ENCODE measurements at regions not wholly inside any gene's neighbourhood (a gene's known extent, or its start where the extent isn't known, plus 50 kb on each side); places are given as distances from the start of the nearest gene placed in this dataset.

- FAIRE-seq, result no peak
- H3K4me2 ChIP-seq, result no peak overlapping the region
- H3K4me3 ChIP-seq, result no peak overlapping the region
- no peak for TF ChIP-seq PBX3 (IDR thresholded peaks at IDR 0.05)
- no peak for TF ChIP-seq FOSB (CRISPR knock-in tag; IDR thresholded peaks at IDR 0.05)
- no peak for TF ChIP-seq HDAC2 (IDR thresholded peaks at IDR 0.05)
- no peak for TF ChIP-seq HOXB5 (CRISPR knock-in tag; IDR thresholded peaks at IDR 0.05)
- no peak for TF ChIP-seq CEBPB (IDR thresholded peaks at IDR 0.05)
- TF ChIP-seq ZSCAN20 (CRISPR knock-in tag; IDR thresholded peaks at IDR 0.05), result no peak
- TF ChIP-seq EHF (CRISPR knock-in tag; IDR thresholded peaks at IDR 0.05), result no peak
- TF ChIP-seq ZC3H11A (IDR thresholded peaks at IDR 0.05), result no peak
- no peak for TF ChIP-seq NPAS2 (CRISPR knock-in tag; IDR thresholded peaks at IDR 0.05; ENCODE audit: borderline replicate concordance)
- no peak for TF ChIP-seq CHD2 (IDR thresholded peaks at IDR 0.05; ENCODE audit: low read length, partially characterized antibody)
- no peak for TF ChIP-seq EP300 (IDR thresholded peaks at IDR 0.05)
- no peak for ATAC-seq
- POLR2A ChIA-PET, result no interaction called here
- no peak for DNase-seq (ENCODE audit: low read depth in 1 of 2, low spot score in 1 of 2)
- peaks cover 3% of the 10 kb centered on the region; the same call in 1 of the 3 replicates for H3K9me3 ChIP-seq
- CTCF ChIA-PET, result no interaction called here
- no peak overlapping the region for H3K27ac ChIP-seq
- no peaks in the 10 kb centered on the region for H3K4me1 ChIP-seq
- WGBS (ENCODE audit: missing lambda C conversion rate), result 3% methylated on average over 6 of the region's 6 CpGs
Measured at GRCh38 chr2:81529944-81530343, 1225.4 kb upstream of the LRRTM1 start.

- Histone ChIP-seq H3K4me3 (no peak overlapping the region), H3K27ac (no peak overlapping the region), H3K4me1 (no peaks in the 10 kb centered on the region), H3K9me3 (peaks cover 3% of the 10 kb centered on the region; the same call in 1 of the 3 replicates), H3K4me2 (no peak overlapping the region)
- ChIA-PET CTCF (no interaction called here), POLR2A (no interaction called here)
- WGBS (ENCODE audit: missing lambda C conversion rate), result 28% methylated on average over 3 of the region's 3 CpGs
- TF ChIP-seq PBX3 (IDR thresholded peaks at IDR 0.05) (no peak), KDM5A (IDR thresholded peaks at IDR 0.05) (no peak), SREBF2 (IDR thresholded peaks at IDR 0.05) (no peak), FOXS1 (CRISPR knock-in tag; IDR thresholded peaks at IDR 0.05) (no peak), NFE2L2 (conservative IDR thresholded peaks at IDR 0.05; ENCODE audit: low read length) (no peak), CHD4 (IDR thresholded peaks at IDR 0.05; ENCODE audit: borderline replicate concordance) (no peak)
- ATAC-seq (no peak), FAIRE-seq (no peak), DNase-seq (ENCODE audit: low read depth in 1 of 2, low spot score in 1 of 2) (no peak)
Measured at GRCh38 chr2:81528852-81529480, 1224.4 kb upstream of the LRRTM1 start.

GRCh38 chr2:81523344-81523743 is 1218.8 kb upstream of the LRRTM1 start:
- H3K9me3 ChIP-seq, result no peaks in the 10 kb centered on the region
- no peak overlapping the region for H3K4me3 ChIP-seq
- ATAC-seq, result no peak
- 3% methylated on average over 2 of the region's 2 CpGs for WGBS (ENCODE audit: missing lambda C conversion rate)
- CTCF ChIA-PET, result no interaction called here
- DNase-seq (ENCODE audit: low read depth in 1 of 2, low spot score in 1 of 2), result no peak
- POLR2A ChIA-PET, result no interaction called here
- no peak overlapping the region for H3K27ac ChIP-seq
- H3K4me2 ChIP-seq, result no peak overlapping the region
- no peak for FAIRE-seq
- H3K4me1 ChIP-seq, result no peaks in the 10 kb centered on the region
- TF ChIP-seq HOXB13 (CRISPR knock-in tag; IDR thresholded peaks at IDR 0.05; ENCODE audit: low read depth) (no peak), EP300 (IDR thresholded peaks at IDR 0.05) (no peak), CBX2 (IDR thresholded peaks at IDR 0.05; ENCODE audit: borderline replicate concordance, low read depth) (no peak), NPAS2 (CRISPR knock-in tag; IDR thresholded peaks at IDR 0.05; ENCODE audit: borderline replicate concordance) (no peak), KDM1A (IDR thresholded peaks at IDR 0.05; ENCODE audit: low read depth) (no peak), TFCP2L1 (CRISPR knock-in tag; IDR thresholded peaks at IDR 0.05) (no peak), ATOH8 (CRISPR knock-in tag; IDR thresholded peaks at IDR 0.05; ENCODE audit: low read depth) (no peak), SREBF2 (IDR thresholded peaks at IDR 0.05) (no peak), MAFK (IDR thresholded peaks at IDR 0.05; ENCODE audit: partially characterized antibody) (no peak), NFE2L2 (conservative IDR thresholded peaks at IDR 0.05; ENCODE audit: low read length) (no peak), FOSB (CRISPR knock-in tag; IDR thresholded peaks at IDR 0.05) (no peak)
